ENCODE measurements at regions not wholly inside any gene's neighbourhood (a gene's known extent, or its start where the extent isn't known, plus 50 kb on each side); places are given as distances from the start of the nearest gene placed in this dataset.

GRCh38 chr4:104905065-104905464 lies 241.6 kb upstream of the TET2 start:
- no peak for TF ChIP-seq CTCF (IDR thresholded peaks at IDR 0.05; ENCODE audit: low read depth, low read length)

GRCh38 chr4:104905546-104905945 lies 241.1 kb upstream of the TET2 start:
- no peak overlapping the region for H3K4me3 ChIP-seq (ENCODE audit: low read depth, low read length)
- TF ChIP-seq CTCF (IDR thresholded peaks at IDR 0.05; ENCODE audit: low read depth, low read length): no peak

More at GRCh38 chr4:104905065-104905464, 241.6 kb upstream of the TET2 start:
- no peak overlapping the region for H3K4me3 ChIP-seq (ENCODE audit: low read depth, low read length)

- H3K4me3 ChIP-seq (ENCODE audit: low read depth, low read length): no peak overlapping the region
- TF ChIP-seq CTCF (IDR thresholded peaks at IDR 0.05; ENCODE audit: low read depth, low read length): no peak
Measured at GRCh38 chr4:104906276-104906675, 240.4 kb upstream of the TET2 start.

GRCh38 chr4:104907074-104907649 lies 239.5 kb upstream of the TET2 start:
- H3K4me3 ChIP-seq (ENCODE audit: low read depth, low read length): no peak overlapping the region
- TF ChIP-seq CTCF (IDR thresholded peaks at IDR 0.05; ENCODE audit: low read depth, low read length): no peak

- no peak overlapping the region for H3K4me3 ChIP-seq (ENCODE audit: low read depth, low read length)
- no peak for TF ChIP-seq CTCF (IDR thresholded peaks at IDR 0.05; ENCODE audit: low read depth, low read length)
Measured at GRCh38 chr4:104907991-104908390, 238.7 kb upstream of the TET2 start.

GRCh38 chr4:104909376-104909775 lies 237.3 kb upstream of the TET2 start:
- no peak for TF ChIP-seq CTCF (IDR thresholded peaks at IDR 0.05; ENCODE audit: low read depth, low read length)
- H3K4me3 ChIP-seq (ENCODE audit: low read depth, low read length): no peak overlapping the region

GRCh38 chr4:104912518-104912917 lies 234.2 kb upstream of the TET2 start:
- no peak overlapping the region for H3K4me3 ChIP-seq (ENCODE audit: low read depth, low read length)
- no peak for TF ChIP-seq CTCF (IDR thresholded peaks at IDR 0.05; ENCODE audit: low read depth, low read length)

Data from WI38 (cell line).